ENCODE measurements at regions not wholly inside any gene's neighbourhood (a gene's known extent, or its start where the extent isn't known, plus 50 kb on each side); places are given as distances from the start of the nearest gene placed in this dataset.
"Not testable (repeated sequence)": the region's sequence is repeated elsewhere in the genome, so short reads cannot be mapped to it uniquely, and the experiment has no call there.

GRCh38 chr5:91243852-91244251 lies 139.3 kb downstream of the ARRDC3 start:
- no peak for DNase-seq (ENCODE audit: low spot score)

- no peak for DNase-seq (ENCODE audit: low spot score)
Observed at GRCh38 chr5:91243286-91243685, 139.8 kb downstream of the ARRDC3 start.

- not testable (repeated sequence) for DNase-seq (ENCODE audit: low spot score)
Observed at GRCh38 chr5:91241460-91241859, 141.7 kb downstream of the ARRDC3 start.

GRCh38 chr5:91240175-91240574 lies 142.9 kb downstream of the ARRDC3 start:
- DNase-seq (ENCODE audit: low spot score) = no peak

GRCh38 chr5:91235271-91235694 lies 147.8 kb downstream of the ARRDC3 start:
- no peak for DNase-seq (ENCODE audit: low spot score)

- no peak for DNase-seq (ENCODE audit: low spot score)
Observed at GRCh38 chr5:91232523-91232922, 150.6 kb downstream of the ARRDC3 start.

GRCh38 chr5:91229031-91229727 lies 153.9 kb downstream of the ARRDC3 start:
- DNase-seq (ENCODE audit: low spot score) = no peak

GRCh38 chr5:91228188-91228587 lies 154.9 kb downstream of the ARRDC3 start:
- DNase-seq (ENCODE audit: low spot score) = no peak

GRCh38 chr5:91225848-91226686 lies 157.1 kb downstream of the ARRDC3 start:
- no peak for DNase-seq (ENCODE audit: low spot score)

- no peak for DNase-seq (ENCODE audit: low spot score)
Observed at GRCh38 chr5:91224969-91225368, 158.1 kb downstream of the ARRDC3 start.

GRCh38 chr5:91224456-91224855 lies 158.7 kb downstream of the ARRDC3 start:
- DNase-seq (ENCODE audit: low spot score) = no peak

- DNase-seq (ENCODE audit: low spot score) = no peak
Observed at GRCh38 chr5:91223886-91224285, 159.2 kb downstream of the ARRDC3 start.

- DNase-seq (ENCODE audit: low spot score) = no peak
Observed at GRCh38 chr5:91222482-91222881, 160.6 kb downstream of the ARRDC3 start.

GRCh38 chr5:91221917-91222316 lies 161.2 kb downstream of the ARRDC3 start:
- DNase-seq (ENCODE audit: low spot score) = no peak

- DNase-seq (ENCODE audit: low spot score) = no peak
Observed at GRCh38 chr5:91219803-91220371, 163.2 kb downstream of the ARRDC3 start.

- DNase-seq (ENCODE audit: low spot score) = no peak
Observed at GRCh38 chr5:91219091-91219802, 163.9 kb downstream of the ARRDC3 start.

- DNase-seq (ENCODE audit: low spot score) = no peak
Observed at GRCh38 chr5:91217859-91218258, 165.3 kb downstream of the ARRDC3 start.

GRCh38 chr5:91214571-91214970 lies 168.5 kb downstream of the ARRDC3 start:
- DNase-seq (ENCODE audit: low spot score) = no peak
